Liver (tissue), 8 donors: ENCODE measurements at regions not wholly inside any gene's neighbourhood (a gene's known extent, or its start where the extent isn't known, plus 50 kb on each side); places are given as distances from the start of the nearest gene placed in this dataset.
"Not testable (repeated sequence)": the region's sequence is repeated elsewhere in the genome, so short reads cannot be mapped to it uniquely, and the experiment has no call there.

Source experiments
- DNase-seq: peaks from one replicate; pipeline ENCODE4 v3.0.0-alpha.2; 2017; ENCODE audit warnings: low spot score
- H3K27ac ChIP-seq, 2 donors: one replicate each; pipeline ENCODE4 v1.7.0; 2013; ENCODE audit warnings: inconsistent platforms in 2 of 2, low read length in 2 of 2, control low read depth in 1 of 2, low read depth in 1 of 2, mild to moderate bottlenecking in 1 of 2
- H3K27me3 ChIP-seq, 4 donors: one replicate each; pipeline versions ENCODE4 v1.6.1 to v1.7.0; 2013; ENCODE audit warnings: low read length in 3 of 4, inconsistent platforms in 1 of 4, mild to moderate bottlenecking in 1 of 4, moderate library complexity in 1 of 4; ENCODE audit not compliant: control insufficient read depth in 4 of 4, insufficient read depth in 4 of 4
- H3K36me3 ChIP-seq, 4 donors: one replicate each; pipeline versions ENCODE4 v1.6.1 to v1.7.0; 2013; ENCODE audit warnings: low read length in 3 of 4, mild to moderate bottlenecking in 3 of 4, low read depth in 1 of 4, moderate library complexity in 1 of 4; ENCODE audit not compliant: control insufficient read depth in 4 of 4, insufficient read depth in 3 of 4
- H3K4me1 ChIP-seq, 4 donors: one replicate each; pipeline versions ENCODE4 v1.6.1 to v1.7.0; 2013; ENCODE audit warnings: low read length in 3 of 4, mild to moderate bottlenecking in 3 of 4, moderate library complexity in 1 of 4; ENCODE audit not compliant: control insufficient read depth in 4 of 4, insufficient read depth in 4 of 4
- H3K4me3 ChIP-seq, 3 donors: one replicate each; pipeline versions ENCODE4 v1.6.1 to v1.7.0; 2013; ENCODE audit warnings: low read length in 3 of 3, control low read depth in 1 of 3, low read depth in 1 of 3, mild to moderate bottlenecking in 1 of 3
- H3K9ac ChIP-seq, 2 donors: one replicate each; pipeline ENCODE4 v1.7.0; 2013; ENCODE audit warnings: low read length in 2 of 2, mild to moderate bottlenecking in 2 of 2, moderate library complexity in 2 of 2, control low read depth in 1 of 2, low read depth in 1 of 2
- H3K9me3 ChIP-seq, 4 donors: one replicate each; pipeline versions ENCODE4 v1.6.1 to v1.7.0; 2013; ENCODE audit warnings: low read length in 3 of 4; ENCODE audit not compliant: control insufficient read depth in 4 of 4
- EGR1 ChIP-seq, 2 donors: IDR thresholded peaks; 2 replicates each; pipeline ENCODE4 v1.6.1; 2016 to 2018; ENCODE audit warnings: antibody characterized with exemption in 2 of 2, low read depth in 2 of 2
- FOXA1 ChIP-seq: IDR thresholded peaks from 2 replicates; pipeline ENCODE4 v1.6.1; 2016; ENCODE audit warnings: antibody characterized with exemption
- FOXA2 ChIP-seq: IDR thresholded peaks from 2 replicates; pipeline ENCODE4 v1.6.1; 2016; ENCODE audit warnings: antibody characterized with exemption
- GABPA ChIP-seq, 2 donors: IDR thresholded peaks in 1 of 2; conservative IDR thresholded peaks in 1 of 2; 2 replicates each; pipeline ENCODE4 v1.6.1; 2016; ENCODE audit warnings: antibody characterized with exemption in 2 of 2, mild to moderate bottlenecking in 1 of 2, moderate library complexity in 1 of 2
- HNF4A ChIP-seq, 2 donors: conservative IDR thresholded peaks; 2 replicates each; pipeline ENCODE4 v1.6.1; 2016; ENCODE audit warnings: antibody characterized with exemption in 2 of 2, mild to moderate bottlenecking in 2 of 2
- HNF4G ChIP-seq: IDR thresholded peaks from 2 replicates; pipeline ENCODE4 v1.6.1; 2016; ENCODE audit warnings: antibody characterized with exemption
- JUND ChIP-seq, 2 donors: IDR thresholded peaks; 2 replicates each; pipeline ENCODE4 v1.6.1; 2016; ENCODE audit warnings: antibody characterized with exemption in 2 of 2
- NR2F2 ChIP-seq: IDR thresholded peaks from 2 replicates; pipeline ENCODE4 v1.6.1; 2016; ENCODE audit warnings: antibody characterized with exemption
- RAD21 ChIP-seq, 2 donors: IDR thresholded peaks; 2 replicates each; pipeline ENCODE4 v1.6.1; 2016; ENCODE audit warnings: antibody characterized with exemption in 2 of 2, mild to moderate bottlenecking in 2 of 2
- RXRA ChIP-seq, 2 donors: IDR thresholded peaks; 2 replicates each; pipeline ENCODE4 v1.6.1; 2017 to 2018; ENCODE audit warnings: antibody characterized with exemption in 2 of 2, mild to moderate bottlenecking in 1 of 2
- SP1 ChIP-seq: IDR thresholded peaks from 2 replicates; pipeline ENCODE4 v1.6.1; 2018; ENCODE audit warnings: antibody characterized with exemption, mild to moderate bottlenecking
- TAF1 ChIP-seq: conservative IDR thresholded peaks from 2 replicates; pipeline ENCODE4 v1.6.1; 2016; ENCODE audit warnings: antibody characterized with exemption, mild to moderate bottlenecking
- WGBS: extraction: QIAGEN DNeasy Blood & Tissue Kit; methylation state at CpG from one replicate; pipeline ENCODE4 v1.1.7; 2013; 5-methylcytosine and 5-hydroxymethylcytosine counted together
- TF ChIP-seq, protein P1 (sequence below): IDR thresholded peaks from 2 replicates; pipeline ENCODE4 v1.6.1; 2016; ENCODE audit warnings: antibody characterized with exemption
- TF ChIP-seq, protein P2 (sequence below): IDR thresholded peaks from 2 replicates; pipeline ENCODE4 v1.6.1; 2016; ENCODE audit warnings: antibody characterized with exemption, mild to moderate bottlenecking
- TF ChIP-seq, protein P3 (sequence below): fragments of 150-350 bp; IDR thresholded peaks from 2 replicates; pipeline ENCODE4 v1.5.1; 2017; ENCODE audit warnings: improper control_type of control experiment, low read depth, low read length; ENCODE audit not compliant: missing input control
- donor health status: healthy.
- donor health status: healthy.
- donor health status: healthy.
- donor health status: healthy.
- donor health status: healthy.

DNA sequence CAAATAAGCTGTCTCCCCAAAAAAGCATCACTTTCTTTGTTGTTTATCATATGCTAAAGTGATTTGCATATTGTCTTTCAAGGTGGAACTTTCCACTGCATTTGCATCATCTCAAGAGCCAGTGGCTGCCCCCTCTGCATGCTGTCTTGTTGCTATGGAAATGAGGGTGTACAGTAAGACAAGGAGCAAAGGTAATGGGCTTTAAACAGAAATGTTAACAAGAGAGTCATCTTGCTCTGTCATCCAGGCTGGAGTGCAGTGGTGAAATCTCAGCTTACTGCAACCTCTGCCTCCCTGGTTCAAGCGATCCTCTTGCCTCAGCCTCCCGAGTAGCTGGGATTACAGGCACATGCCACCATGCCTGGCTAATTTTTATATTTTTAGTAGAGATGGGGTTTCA lies 159.2 kb downstream of the ENC1 start:
- not testable (repeated sequence) for H3K27me3 ChIP-seq, H3K4me1 ChIP-seq, H3K9ac ChIP-seq, DNase-seq, H3K36me3 ChIP-seq, H3K27ac ChIP-seq, H3K9me3 ChIP-seq, H3K4me3 ChIP-seq
- 96% methylated on average over 2 of the region's 2 CpGs for WGBS

DNA sequence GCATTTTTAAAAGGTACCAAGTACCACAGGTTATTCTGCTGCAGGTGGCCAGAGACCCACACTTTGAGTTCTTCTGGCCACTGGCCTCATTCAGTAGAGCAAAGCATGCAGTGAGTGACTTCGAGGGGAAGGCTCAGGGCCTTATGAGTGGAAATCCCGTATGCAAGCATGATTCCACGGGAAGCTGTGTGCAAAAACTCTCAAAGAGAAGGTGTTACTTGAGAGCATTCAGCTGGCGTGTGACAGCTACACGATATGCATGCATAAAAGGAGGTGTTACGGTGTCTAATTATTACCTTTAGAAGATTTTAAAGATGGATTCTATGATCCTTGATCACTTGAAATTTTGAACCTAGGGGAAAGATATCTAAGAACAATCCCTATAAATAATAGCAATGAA lies 160.3 kb downstream of the ENC1 start:
- DNase-seq, result no peak
- no peaks in the 10 kb centered on the region for H3K9me3 ChIP-seq
- no peak overlapping the region for H3K4me3 ChIP-seq
- H3K4me1 ChIP-seq, result no peaks in the 10 kb centered on the region
- no peaks in the 10 kb centered on the region for H3K36me3 ChIP-seq
- H3K27ac ChIP-seq, result no peak overlapping the region
- TF ChIP-seq HNF4G (no peak), FOXA1 (no peak), NR2F2 (no peak), JUND (IDR thresholded peaks at IDR 0.05) (no peak)
- TF ChIP-seq, protein P1, sequence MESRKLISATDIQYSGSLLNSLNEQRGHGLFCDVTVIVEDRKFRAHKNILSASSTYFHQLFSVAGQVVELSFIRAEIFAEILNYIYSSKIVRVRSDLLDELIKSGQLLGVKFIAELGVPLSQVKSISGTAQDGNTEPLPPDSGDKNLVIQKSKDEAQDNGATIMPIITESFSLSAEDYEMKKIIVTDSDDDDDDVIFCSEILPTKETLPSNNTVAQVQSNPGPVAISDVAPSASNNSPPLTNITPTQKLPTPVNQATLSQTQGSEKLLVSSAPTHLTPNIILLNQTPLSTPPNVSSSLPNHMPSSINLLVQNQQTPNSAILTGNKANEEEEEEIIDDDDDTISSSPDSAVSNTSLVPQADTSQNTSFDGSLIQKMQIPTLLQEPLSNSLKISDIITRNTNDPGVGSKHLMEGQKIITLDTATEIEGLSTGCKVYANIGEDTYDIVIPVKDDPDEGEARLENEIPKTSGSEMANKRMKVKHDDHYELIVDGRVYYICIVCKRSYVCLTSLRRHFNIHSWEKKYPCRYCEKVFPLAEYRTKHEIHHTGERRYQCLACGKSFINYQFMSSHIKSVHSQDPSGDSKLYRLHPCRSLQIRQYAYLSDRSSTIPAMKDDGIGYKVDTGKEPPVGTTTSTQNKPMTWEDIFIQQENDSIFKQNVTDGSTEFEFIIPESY, result no peak
- WGBS, result 94% methylated on average over 6 of the region's 6 CpGs
- H3K27me3 ChIP-seq, result no peaks in the 10 kb centered on the region
- H3K9ac ChIP-seq, result no peak overlapping the region

DNA sequence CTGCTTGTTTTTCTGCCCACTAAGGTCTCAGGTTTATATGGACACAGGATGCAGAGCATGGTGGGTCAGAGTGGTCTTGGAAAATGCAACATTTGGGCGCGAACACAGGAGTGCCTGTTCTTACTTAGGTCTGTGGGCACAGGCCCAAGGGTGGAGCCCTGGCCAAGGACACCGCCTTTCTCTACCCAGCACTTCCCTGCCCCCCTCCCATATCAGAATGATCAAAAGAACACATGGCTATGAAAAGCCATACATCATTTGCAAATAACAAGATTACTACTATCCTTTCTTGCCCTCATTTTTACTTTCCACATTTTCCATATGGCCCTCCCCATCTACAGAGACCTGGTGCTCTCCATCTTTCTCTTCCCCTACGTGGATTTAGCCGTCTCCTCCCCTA lies 162.2 kb downstream of the ENC1 start:
- no peaks in the 10 kb centered on the region for H3K9me3 ChIP-seq
- no peak overlapping the region for H3K4me3 ChIP-seq
- no peak overlapping the region for H3K9ac ChIP-seq
- H3K4me1 ChIP-seq, result no peaks in the 10 kb centered on the region
- H3K27me3 ChIP-seq, result no peaks in the 10 kb centered on the region
- WGBS, result 74% methylated on average over 5 of the region's 5 CpGs
- H3K27ac ChIP-seq, result no peak overlapping the region
- TF ChIP-seq, protein P2, sequence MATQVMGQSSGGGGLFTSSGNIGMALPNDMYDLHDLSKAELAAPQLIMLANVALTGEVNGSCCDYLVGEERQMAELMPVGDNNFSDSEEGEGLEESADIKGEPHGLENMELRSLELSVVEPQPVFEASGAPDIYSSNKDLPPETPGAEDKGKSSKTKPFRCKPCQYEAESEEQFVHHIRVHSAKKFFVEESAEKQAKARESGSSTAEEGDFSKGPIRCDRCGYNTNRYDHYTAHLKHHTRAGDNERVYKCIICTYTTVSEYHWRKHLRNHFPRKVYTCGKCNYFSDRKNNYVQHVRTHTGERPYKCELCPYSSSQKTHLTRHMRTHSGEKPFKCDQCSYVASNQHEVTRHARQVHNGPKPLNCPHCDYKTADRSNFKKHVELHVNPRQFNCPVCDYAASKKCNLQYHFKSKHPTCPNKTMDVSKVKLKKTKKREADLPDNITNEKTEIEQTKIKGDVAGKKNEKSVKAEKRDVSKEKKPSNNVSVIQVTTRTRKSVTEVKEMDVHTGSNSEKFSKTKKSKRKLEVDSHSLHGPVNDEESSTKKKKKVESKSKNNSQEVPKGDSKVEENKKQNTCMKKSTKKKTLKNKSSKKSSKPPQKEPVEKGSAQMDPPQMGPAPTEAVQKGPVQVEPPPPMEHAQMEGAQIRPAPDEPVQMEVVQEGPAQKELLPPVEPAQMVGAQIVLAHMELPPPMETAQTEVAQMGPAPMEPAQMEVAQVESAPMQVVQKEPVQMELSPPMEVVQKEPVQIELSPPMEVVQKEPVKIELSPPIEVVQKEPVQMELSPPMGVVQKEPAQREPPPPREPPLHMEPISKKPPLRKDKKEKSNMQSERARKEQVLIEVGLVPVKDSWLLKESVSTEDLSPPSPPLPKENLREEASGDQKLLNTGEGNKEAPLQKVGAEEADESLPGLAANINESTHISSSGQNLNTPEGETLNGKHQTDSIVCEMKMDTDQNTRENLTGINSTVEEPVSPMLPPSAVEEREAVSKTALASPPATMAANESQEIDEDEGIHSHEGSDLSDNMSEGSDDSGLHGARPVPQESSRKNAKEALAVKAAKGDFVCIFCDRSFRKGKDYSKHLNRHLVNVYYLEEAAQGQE, result no peak
- TF ChIP-seq RXRA (IDR thresholded peaks at IDR 0.05) (no peak), FOXA1 (no peak), SP1 (no peak), JUND (IDR thresholded peaks at IDR 0.05) (no peak), TAF1 (no peak), FOXA2 (no peak), RAD21 (IDR thresholded peaks at IDR 0.05) (no peak), EGR1 (IDR thresholded peaks at IDR 0.05; ENCODE audit: low read depth in 2 of 2) (no peak), GABPA (IDR thresholded peaks at IDR 0.05 in 1 of 2, conservative IDR thresholded peaks at IDR 0.05 in 1 of 2) (no peak), HNF4G (no peak), HNF4A (conservative IDR thresholded peaks at IDR 0.05) (no peak)
- TF ChIP-seq, protein P3, sequence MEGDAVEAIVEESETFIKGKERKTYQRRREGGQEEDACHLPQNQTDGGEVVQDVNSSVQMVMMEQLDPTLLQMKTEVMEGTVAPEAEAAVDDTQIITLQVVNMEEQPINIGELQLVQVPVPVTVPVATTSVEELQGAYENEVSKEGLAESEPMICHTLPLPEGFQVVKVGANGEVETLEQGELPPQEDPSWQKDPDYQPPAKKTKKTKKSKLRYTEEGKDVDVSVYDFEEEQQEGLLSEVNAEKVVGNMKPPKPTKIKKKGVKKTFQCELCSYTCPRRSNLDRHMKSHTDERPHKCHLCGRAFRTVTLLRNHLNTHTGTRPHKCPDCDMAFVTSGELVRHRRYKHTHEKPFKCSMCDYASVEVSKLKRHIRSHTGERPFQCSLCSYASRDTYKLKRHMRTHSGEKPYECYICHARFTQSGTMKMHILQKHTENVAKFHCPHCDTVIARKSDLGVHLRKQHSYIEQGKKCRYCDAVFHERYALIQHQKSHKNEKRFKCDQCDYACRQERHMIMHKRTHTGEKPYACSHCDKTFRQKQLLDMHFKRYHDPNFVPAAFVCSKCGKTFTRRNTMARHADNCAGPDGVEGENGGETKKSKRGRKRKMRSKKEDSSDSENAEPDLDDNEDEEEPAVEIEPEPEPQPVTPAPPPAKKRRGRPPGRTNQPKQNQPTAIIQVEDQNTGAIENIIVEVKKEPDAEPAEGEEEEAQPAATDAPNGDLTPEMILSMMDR, result no peak
- H3K36me3 ChIP-seq, result no peaks in the 10 kb centered on the region
- DNase-seq, result no peak
